IPS-NIHi7 (cell line): ENCODE measurements at regions not wholly inside any gene's neighbourhood (a gene's known extent, or its start where the extent isn't known, plus 50 kb on each side); places are given as distances from the start of the nearest gene placed in this dataset.

Experiments
- DNase-seq: peaks from one replicate; pipeline ENCODE4 v3.0.0; 2012; ENCODE audit warnings: mixed read lengths; ENCODE audit errors: extremely low spot score

DNA sequence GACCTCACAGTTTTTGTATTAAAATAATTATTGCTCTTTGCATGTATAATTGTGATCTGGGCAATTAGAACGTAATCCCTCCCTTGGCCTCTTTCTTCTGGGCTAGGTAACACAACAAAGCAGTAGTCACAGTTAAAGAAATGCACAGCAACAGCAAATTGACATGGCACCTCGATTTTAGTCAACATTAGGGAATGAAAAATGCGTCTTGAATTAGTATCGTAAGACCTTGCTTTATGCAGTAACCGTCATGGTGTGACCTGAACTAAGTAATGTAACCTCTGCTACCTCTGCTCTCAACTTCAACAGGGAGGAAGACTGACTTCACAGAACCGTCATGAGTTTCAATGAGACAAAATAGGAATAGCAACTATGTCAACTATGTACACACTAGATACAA is 265.4 kb upstream of the MAF start:
- no peak for DNase-seq

DNA sequence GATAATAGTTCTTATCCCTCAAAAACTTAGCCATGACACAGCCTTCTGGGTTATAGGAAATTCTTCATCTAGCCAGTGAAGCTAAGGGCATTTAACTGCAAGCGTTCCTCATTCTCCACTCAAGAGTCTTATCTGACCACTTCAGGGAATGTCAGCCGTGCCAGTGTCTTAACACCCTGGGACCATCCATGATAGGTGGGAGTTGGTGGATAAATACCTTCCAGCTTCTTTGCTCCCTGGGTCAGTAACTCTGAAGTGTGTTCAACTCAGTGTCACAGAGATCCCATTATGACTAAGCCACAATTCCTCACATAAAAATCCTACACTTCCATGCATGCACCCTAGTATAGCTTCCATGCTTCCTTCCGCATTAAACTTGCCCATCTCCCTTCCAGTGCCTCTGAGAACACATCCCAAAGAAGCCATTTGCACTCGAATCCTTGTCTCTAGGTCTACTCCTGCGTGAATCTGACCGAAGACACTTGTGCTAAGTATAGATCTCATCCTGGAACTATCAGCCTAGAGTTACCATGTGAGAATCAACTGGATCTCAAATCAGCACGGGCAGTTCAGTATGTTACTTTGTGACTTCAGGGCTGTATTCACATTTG is 264.3 kb upstream of the MAF start:
- DNase-seq = no peak

DNA sequence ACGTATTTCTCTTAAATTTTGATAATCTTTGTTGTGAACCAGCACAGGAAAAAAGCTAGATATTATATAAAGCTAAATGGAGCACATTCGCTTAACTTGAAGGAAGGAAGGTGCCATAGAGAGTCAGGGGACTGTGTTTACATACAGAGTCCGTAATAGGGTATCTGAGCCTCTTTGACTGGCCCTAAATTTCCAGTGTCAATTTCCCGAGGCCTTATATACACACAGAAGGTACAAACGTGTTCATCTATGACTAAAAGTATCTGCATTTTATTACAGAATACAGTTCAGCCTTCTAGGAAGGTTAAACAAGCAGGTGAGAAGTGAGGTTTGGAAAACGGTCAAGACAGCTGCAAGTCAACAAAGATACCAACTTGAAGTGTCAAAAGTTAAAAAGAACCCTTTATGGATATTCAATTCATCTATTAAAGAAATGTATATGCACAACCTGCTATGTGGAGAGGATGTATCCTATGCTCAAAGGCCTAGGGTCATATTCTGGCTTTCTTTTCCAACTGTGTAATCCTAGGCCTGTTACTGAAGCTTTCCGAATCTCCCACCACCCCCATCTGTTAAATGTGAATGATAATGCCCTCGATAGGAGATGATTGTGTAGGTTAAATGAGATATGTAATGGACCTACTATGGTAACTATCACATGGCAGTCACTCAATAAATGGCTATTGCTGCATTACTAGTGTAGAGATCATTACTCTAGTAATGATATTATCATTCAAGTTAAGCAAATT is 263.7 kb upstream of the MAF start:
- DNase-seq = no peak

DNA sequence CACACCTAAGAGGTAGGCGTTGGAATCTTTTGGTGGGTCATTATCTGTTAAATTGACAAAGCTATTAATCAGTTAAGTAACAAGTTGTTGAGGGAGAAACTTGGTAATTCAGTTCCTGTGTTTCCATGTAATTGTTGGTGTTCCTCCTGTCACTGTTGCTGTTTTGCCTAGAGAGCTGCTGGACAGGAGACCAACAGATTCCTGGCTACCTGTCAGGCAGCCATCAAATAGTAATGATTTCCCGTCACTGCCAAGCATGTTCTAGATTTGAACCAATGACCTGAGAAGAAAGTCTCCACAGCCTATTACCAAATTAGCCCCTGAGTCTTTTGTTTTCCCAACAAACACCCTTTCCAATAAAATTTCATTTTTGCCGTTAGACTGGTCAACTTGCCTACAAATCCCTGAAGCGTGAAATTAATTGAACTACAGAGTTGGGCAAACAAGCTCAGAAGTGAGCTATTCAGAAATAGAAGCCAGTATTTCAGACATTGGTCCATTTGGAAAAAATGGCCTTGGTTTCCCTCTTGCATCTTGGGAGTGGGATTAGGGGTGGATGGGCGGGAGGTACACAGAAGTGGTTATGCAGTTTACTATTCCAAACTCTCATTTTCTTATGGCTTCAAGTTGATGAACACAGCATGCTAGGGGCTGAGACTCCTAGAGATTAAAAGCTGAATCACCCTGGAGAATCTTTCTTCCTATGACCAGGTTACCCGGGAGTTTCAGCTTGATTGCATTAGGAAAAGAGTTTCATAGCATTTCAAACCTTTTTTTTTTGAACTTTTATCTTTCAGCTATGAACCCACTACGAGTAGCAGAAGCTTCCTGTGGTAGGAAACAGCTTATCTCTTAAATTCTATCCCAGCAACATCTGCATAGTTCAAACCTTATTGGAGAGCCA is 262.8 kb upstream of the MAF start:
- no peak for DNase-seq

DNA sequence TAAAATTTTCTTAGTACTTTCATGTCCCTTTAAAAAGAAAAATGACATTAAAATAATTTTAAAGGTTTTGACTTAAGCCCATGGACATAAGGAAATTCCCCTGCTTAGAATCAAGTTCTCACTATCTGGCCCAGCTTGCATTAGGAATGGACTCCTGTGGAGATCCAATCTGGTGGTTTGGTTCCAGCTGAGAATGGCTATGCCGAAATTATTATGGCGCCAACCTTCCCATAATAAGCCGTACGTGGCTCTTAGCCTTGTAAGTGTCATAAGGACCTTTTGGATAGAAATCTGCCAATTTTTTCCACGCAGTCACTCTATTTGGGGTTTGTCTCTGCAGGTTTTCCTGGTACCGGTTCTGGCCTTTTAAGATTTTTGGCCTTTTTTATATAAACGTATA is 262.1 kb upstream of the MAF start:
- no peak for DNase-seq

DNA sequence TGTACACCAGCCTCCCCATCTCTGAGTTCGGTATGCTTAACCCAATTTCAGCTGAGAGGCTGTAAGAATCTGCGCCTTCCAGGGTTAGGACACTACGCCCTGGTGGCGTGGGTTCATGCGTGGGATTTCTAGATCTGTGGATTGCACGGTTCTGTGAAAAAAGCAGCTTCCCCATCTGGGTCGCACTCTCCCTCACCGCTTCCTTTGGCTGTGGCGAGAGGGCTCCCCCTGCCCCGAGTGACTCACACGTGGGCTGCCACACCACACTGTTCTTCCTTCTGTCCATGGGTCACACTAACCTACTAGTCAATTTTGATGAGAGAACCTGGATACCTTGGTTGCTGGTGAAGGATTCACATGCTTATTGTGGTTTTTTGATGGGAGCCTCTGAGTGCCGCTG is 256.0 kb upstream of the MAF start:
- no peak for DNase-seq

DNA sequence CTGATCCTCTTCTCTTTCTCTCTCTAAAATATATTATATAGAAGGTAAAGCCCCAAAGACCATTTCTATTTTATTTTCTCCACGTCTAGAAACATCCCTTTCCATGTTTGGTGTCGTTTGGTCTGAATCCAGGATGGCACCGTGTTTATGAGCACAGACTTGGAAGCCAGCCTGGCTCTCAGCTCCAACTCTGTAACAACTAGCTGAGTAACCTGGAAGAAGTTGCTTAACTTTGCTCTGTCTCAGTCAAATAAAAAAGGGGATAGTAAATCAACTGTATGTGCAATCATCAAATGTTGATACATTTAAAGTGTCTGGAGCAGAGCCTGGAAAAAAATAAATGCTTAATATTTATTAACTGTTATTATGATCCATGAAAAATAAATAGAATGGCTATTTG is 249.8 kb upstream of the MAF start:
- no peak for DNase-seq

DNA sequence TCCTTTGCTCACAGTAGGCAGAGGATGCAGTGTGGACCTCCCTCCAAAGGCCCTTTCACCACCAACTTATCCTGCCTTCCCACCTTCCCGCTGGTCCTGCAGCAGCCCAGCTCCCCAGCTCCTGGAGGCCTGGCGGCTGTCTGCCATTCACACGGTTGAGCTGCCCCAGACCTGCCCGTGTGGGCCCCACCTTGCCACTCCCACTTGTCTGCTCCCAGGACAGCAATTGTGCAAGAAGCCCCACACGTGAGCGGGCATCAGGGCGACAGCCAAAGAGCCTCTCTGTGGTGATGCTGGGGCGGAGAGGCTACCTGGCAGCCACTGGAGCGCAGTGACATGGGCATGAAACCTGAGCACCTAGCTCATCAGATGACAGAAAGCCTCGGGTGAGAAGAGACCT is 248.6 kb upstream of the MAF start:
- no peak for DNase-seq

DNA sequence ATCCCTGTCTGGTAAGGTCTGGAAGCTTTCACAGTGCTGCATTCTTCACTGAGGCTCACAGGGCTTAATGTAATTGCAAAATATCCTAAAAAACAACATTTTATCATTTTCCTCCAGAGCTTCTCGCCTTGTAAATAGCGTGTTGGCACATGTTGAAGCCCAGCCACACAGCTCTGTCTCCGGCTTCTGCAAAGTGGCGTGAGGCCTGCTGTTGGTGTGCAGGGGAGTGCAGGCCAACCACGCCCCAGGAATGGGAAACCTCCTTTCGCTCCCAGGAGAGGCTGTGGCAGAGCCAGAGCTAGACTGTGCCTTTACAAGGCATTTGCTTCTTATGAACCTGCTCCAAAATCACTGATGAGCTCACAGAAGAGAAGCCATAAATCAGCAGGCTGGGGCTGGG is 248.2 kb upstream of the MAF start:
- no peak for DNase-seq

DNA sequence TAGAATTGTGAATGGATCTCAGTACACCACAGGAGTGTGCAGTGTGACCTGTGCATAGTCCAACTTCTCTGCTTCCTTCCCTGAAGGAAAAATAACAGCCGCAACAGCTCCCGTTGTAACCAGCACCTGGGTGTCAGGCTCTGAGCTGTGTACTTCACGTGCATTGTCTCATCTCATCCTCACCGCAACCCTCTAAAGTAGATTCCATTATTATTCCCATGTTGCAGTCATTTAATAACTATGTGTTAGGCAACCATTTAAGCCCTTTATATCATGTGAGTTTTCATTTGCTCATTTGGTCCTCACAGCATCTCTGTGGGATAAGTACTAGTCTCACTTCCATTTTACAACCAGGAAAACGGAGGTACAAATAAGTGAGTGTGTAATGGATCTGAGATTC is 247.0 kb upstream of the MAF start:
- DNase-seq = no peak

DNA sequence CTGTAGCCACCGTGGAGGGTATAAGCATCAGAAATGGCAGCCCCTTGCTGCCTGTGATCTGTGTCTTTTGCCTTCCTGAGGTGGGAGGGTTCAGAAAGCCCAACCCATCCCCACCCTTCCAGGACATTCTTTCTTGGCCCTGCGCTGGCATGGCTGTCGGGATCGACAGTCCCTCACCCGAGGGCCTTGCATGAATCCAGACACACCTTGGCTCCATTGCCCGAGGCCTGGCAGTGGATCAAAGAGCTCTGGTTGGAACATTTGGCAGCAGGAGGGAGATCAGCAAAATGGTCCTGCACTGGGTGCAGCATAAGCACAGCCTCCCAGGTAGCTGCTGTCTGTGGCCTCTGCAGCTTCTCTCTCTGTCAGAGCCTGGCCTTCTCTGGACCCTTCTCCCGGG is 246.6 kb upstream of the MAF start:
- no peak for DNase-seq

DNA sequence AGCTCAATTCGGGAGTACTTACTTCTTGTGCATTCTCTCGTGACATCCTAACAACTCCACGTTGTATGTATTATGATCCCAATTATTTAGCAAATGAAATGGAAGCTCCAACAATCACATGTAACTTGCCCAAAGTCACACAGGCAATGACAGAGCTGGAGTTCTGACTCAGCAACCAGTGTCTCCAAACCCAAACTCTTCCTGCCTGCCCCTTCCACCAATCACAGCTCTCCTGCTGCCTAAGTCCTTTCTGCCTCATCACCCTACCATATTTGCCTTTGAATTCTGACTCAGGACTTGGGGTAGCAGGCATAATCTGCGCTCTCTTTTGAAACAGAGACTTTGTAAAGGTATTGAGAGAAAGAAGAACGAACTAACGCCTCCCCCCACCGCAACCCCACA is 245.2 kb upstream of the MAF start:
- peak; percentile 29 for DNase-seq

DNA sequence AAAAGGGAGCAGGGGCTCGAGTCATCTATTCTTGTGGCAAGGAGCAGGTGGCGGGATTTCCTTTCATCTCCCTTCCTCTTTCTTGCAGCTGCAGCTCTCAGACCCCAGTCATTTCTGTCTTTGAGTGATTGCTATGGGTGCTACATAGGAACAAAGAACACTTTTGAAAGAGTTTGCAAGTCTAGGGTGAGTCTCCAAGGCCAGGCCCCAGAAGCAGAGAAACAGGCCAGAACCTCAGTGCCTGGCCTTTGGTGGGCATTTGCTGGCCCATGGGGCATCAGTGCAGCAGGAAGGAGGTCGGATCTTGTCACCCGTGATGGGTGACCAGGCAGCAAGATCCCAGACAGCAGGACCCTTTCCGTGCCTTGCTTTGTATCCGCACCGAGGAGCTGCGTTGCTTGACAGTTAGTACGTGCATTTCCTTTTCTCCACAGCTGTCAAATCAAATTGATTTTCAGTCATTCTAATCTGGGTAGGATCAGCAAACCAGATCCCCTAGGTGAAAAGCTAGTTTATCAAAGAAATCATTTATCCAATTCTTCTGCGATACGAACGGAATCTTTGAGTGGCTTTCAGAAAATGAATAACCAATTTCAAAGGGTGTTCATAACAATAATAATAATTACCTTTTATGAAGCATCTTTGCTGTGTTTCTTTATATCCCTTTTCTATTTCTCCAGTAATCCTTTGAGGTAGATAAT is 244.6 kb upstream of the MAF start:
- no peak for DNase-seq

DNA sequence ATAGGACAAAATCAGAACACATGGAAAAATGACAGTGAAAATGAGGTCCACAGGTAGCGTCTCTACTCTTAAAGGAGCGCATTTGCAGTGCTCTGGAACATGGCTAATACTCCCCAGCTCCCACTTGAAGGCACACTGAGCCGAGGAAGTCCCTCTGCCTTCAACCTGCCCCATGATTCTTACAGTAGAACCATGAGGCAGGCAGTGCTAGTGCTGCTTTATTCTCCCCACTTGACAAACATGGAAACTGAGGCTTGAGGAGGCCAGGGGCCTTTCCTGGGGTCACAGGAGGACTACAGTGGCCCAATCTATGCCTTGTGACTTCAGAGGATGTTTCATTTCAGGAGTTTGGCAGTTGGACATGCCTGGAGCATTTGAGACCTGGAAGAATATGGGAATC is 244.1 kb upstream of the MAF start:
- DNase-seq = no peak

DNA sequence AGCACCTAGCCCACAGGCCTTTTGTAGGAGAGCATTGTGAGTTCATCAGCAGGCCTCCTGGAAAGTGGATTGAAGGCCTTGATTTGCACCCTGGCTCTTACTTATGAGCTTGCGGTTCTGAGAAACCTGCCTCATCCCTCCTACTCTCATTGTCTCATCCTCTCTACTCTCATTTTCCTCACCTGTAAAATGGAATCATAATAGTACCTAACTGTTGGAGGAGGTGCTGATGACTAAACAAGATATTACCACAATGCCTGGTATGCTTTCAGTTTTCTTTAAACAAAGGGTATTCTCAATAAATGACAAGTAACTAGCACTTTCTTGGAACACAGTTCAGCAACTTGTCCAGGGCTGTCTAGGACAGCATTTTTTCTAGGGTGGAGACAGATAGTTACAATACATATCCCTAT is 243.1 kb upstream of the MAF start:
- DNase-seq = no peak

DNA sequence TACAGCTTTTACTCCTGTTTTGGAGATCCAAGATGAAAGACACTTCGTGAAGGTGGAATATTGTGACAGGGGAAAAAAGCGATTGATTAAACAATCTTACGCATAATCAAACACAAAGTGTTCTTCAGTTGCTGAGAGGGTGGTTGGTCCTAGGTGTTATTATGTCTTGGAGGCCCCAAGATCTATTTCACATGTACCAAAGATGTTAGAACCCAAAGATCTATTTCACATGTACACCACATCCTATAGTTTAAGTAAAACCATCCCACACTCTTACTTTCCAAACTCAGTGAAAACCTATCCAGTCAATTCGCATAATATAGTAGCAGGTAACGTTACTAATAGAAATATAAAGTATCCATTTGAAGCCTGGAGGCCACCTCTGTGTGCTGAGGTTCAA is 242.6 kb upstream of the MAF start:
- no peak for DNase-seq

DNA sequence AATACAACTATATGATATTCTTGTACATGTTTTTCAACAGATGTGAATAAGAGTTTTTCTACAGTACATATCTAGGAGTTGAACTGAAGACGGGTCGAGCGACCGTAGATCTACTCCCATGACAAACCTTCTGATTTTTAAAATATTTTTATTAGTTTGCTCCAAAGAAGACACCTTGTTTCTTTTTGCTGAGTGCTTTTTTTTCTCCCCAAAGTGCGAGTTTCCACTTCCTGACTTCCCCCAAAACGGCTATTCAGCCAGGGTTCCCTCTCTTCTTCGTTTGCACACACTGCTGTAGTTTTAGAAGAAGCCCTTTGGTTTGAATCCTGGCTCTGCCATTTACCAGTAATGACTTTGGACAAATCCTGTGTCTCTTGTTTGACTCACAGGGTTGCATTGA is 241.7 kb upstream of the MAF start:
- DNase-seq = no peak

DNA sequence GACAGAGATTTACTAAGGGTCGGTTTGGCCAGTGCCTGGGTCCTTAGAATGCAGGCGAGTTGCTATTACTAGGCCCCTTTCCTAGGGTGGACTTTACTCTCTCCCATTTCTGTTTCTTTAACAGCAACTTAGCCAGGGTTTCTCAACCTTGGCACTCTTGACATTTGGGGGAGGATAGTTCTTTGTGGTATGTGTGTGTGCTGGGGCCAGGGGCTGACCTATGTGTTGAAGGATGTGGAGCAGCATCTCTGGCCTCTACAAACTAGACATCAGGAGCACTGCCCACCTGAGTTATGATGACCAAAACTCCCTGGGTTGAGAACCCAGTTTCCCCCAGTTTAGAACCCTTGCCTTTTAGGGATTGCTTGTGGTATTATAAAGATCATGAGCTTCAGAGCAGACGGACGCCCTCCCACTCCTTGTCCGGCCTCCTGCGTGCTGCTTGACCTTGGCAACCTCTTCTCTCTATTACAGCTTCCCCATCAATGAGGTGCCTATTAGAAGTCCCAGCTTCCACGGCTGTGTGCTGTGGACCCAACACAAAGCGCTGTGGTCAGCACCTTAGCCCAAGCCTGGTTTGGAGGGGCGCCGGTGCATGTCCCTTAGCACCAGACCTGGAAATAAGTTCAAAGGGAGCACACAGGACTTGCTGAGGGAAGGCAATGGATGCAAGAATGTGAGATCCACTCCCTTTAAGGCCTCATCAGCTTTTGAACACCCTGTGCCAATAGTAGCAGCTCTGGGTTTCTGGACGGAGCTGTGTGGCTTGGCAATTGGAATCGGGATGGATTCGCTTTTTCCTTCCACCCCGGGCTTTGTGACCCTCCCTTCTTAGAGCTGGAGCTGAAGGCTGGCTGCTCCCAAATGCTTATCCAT is 239.2 kb upstream of the MAF start:
- no peak for DNase-seq

DNA sequence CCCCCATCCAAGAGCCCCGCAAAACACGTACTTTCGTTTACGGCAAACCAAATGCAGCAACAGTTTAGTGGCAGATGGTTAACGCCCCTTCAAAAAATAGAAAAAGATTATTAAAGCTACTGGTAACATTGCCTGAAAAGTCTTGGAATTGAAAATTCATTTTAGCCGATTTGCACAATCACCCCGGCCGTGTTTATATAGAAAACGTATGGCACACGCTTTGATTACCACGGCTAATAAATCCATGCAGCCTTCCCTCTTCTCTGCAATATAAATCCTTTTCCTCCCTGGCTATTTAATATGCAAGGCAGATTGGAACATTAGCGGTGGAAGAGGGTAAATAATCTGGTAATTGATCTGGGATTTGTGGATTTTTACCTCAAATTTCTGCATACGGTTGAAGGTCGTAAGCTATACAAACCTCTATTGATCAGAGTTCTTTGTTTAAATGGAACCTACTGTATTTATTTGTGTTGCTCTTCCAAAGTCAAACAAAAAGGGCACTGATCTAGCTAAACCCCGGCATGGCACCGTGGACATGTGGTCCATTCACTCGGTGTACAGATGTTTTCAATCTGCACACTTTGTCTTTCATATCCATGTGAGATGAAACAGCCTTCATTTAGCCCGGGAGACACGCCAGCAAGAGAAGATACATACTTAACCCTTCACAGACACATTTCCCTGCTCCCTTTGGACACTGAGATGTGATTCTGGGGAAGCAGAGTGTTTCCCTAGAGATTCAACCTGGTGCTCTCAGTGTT is 238.1 kb upstream of the MAF start:
- DNase-seq = no peak

DNA sequence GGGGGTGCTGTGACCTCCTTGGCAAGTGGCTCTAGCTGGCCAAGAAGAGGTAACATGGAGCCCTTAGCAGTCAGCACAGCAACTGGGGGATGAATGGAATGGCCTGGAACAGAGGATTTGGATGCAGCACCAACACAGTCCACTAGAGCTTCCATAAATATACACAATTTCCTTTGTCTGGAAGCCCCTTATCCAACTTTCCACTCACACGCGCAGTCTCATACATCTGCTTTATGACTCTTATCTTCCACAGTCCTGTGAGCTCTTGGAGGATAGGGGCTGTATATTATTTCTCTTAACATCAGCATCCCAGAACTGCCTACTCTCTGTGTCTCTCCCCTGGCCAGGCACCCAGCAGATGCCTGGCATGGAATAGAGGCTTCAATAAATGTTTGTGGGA is 235.6 kb upstream of the MAF start:
- no peak for DNase-seq

DNA sequence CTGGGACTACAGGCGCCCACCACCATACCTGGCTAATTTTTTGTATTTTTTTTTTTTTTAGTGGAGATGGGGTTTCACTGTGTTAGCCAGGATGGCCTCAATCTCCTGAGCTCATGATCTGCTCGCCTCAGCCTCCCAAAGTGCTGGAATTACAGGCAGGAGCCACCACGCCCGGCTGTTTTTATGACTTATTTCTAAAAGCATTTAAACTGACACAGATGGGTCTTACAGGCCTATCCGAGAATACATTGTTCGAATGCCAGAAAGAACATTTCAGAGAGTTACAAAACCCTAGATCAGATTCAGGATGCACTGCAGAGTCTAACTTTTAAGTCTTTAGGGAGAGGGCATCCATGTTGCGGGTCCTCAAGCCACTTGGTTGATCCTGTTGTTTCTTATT is 234.7 kb upstream of the MAF start:
- no peak for DNase-seq
